OCI-LY7 (cell line): ENCODE measurements at regions not wholly inside any gene's neighbourhood (a gene's known extent, or its start where the extent isn't known, plus 50 kb on each side); places are given as distances from the start of the nearest gene placed in this dataset.

Source experiments
- BruUV-seq: library from RNA; stranded (reverse); fragments of 400-500 nt; replicated peaks from 2 replicates; lab custom pipeline; 2021; lab: Mats Ljungman, UMichigan
- CTCF ChIA-PET: fragments of 300-600 bp; sonication (Branson Sonifier 250); formaldehyde crosslinking; loops from one replicate; lab custom pipeline; 2022; ENCODE audit warnings: antibody characterized with exemption; ENCODE audit not compliant: unreplicated experiment; lab: Charles Lee
- POLR2A ChIA-PET: fragments of 300-600 bp; sonication (Branson Sonifier 250); formaldehyde crosslinking; loops from one replicate; lab custom pipeline; 2022; ENCODE audit warnings: antibody characterized with exemption; lab: Charles Lee
- DNase-seq: peaks from one replicate; pipeline ENCODE4 v3.0.0-alpha.2; 2015; ENCODE audit warnings: low spot score
- H2AFZ ChIP-seq: fragments of 200-600 bp; sonication (generic), shearing (Covaris generic); 2 replicates; pipeline ENCODE4 v1.6.1; 2014; ENCODE audit warnings: mild to moderate bottlenecking, antibody characterized with exemption, low read length, moderate library complexity
- H3K27ac ChIP-seq: fragments of 200-600 bp; sonication (generic); 2 replicates; pipeline ENCODE4 v1.5.1; 2014; ENCODE audit warnings: mixed run types, low read depth, mild to moderate bottlenecking, moderate library complexity, low read length, inconsistent platforms; ENCODE audit not compliant: poor library complexity, severe bottlenecking
- H3K36me3 ChIP-seq: fragments of 200-600 bp; sonication (generic); 2 replicates; pipeline ENCODE4 v1.6.1; 2014; ENCODE audit warnings: mild to moderate bottlenecking, antibody characterized with exemption, low read length, moderate library complexity, mixed read lengths; ENCODE audit not compliant: insufficient read depth
- H3K4me1 ChIP-seq: fragments of 200-600 bp; sonication (generic); 2 replicates; pipeline ENCODE4 v1.5.1; 2014; ENCODE audit warnings: mild to moderate bottlenecking, low read length; ENCODE audit not compliant: insufficient read depth, poor library complexity, severe bottlenecking
- H3K4me2 ChIP-seq: fragments of 200-600 bp; sonication (generic); 2 replicates; pipeline ENCODE4 v1.6.1; 2014; ENCODE audit warnings: mild to moderate bottlenecking, low read length
- H3K4me3 ChIP-seq: fragments of 200-600 bp; sonication (generic); 2 replicates; pipeline ENCODE4 v1.5.1; 2014; ENCODE audit warnings: mild to moderate bottlenecking, low read depth, low read length; ENCODE audit not compliant: poor library complexity, severe bottlenecking
- H3K79me2 ChIP-seq: fragments of 200-600 bp; sonication (generic); 2 replicates; pipeline ENCODE4 v1.6.1; 2016; ENCODE audit warnings: low read depth, mild to moderate bottlenecking, low read length, moderate library complexity, mixed read lengths; ENCODE audit not compliant: insufficient read depth
- H3K9me2 ChIP-seq: fragments of 200-600 bp; sonication (generic); 2 replicates; pipeline ENCODE4 v1.6.1; 2016; ENCODE audit warnings: mild to moderate bottlenecking, low read length, mixed read lengths; ENCODE audit not compliant: insufficient read depth
- H3K9me3 ChIP-seq: fragments of 200-600 bp; sonication (generic); 2 replicates; pipeline ENCODE4 v1.6.1; 2014; ENCODE audit warnings: mild to moderate bottlenecking, mixed run types, low read length, mixed read lengths
- H4K20me1 ChIP-seq: fragments of 200-600 bp; sonication (generic); 2 replicates; pipeline ENCODE4 v1.6.1; 2014; ENCODE audit warnings: mild to moderate bottlenecking, antibody characterized with exemption, low read length, moderate library complexity, mixed read lengths; ENCODE audit not compliant: insufficient read depth
- EZH2phosphoT487 ChIP-seq: fragments of 200-600 bp; sonication (generic); IDR thresholded peaks from 2 replicates; pipeline ENCODE4 v1.6.1; 2018; ENCODE audit warnings: low read depth, borderline replicate concordance, mild to moderate bottlenecking, mixed run types, antibody characterized with exemption, low read length, moderate library complexity, mixed read lengths
- intact Hi-C: fragments of 100-400 bp; cut with micrococcal nuclease; formaldehyde crosslinking; loops from one replicate; pipeline ENCODE4 v1.10.0; 2022; ENCODE audit not compliant: unreplicated experiment
- TF ChIP-seq, protein P1 (sequence below): fragments of 200-600 bp; sonication (generic); conservative IDR thresholded peaks from 2 replicates; pipeline ENCODE4 v1.5.1; 2014; ENCODE audit warnings: mild to moderate bottlenecking, antibody characterized with exemption, low read length, moderate library complexity, mixed read lengths

DNA sequence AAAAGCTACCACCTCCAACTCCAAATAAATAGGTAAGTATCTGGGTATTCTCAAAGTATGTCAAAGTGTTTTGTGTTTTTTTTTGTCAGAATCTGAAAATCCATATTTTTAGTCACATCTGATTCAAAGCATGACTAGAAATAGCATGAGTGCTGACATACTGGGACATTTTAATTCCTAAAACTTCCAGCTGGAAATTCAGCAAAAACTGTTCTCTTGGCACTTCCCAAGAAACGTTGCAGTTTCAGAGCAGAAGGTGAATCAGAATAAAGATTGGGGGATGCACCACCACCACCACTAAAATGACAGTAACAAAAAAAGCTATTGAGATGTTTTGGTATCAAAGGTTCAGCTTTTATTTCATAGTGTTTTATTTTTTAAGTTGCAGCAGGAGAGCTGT lies 724.6 kb upstream of the CELF2 start:
- Histone ChIP-seq H3K4me1 (no peaks in the 10 kb centered on the region), H3K36me3 (no peaks in the 10 kb centered on the region), H3K9me3 (no peaks in the 10 kb centered on the region), H3K27ac (no peak overlapping the region), H2AFZ (no peak overlapping the region), H3K4me2 (no peak overlapping the region), H3K4me3 (no peak overlapping the region), H3K79me2 (no peaks in the 10 kb centered on the region), H4K20me1 (no peaks in the 10 kb centered on the region), H3K9me2 (no peaks in the 10 kb centered on the region)
- ChIA-PET POLR2A (interaction anchor here (1.1 kb wide), 1 partner anchor 11 kb away, joined by 3 read pairs; no protein-coding TSS in a partner anchor), CTCF (no interaction called here)
- intact Hi-C loops: no loop called here
- no TSS peak for BruUV-seq
- TF ChIP-seq, protein P1, sequence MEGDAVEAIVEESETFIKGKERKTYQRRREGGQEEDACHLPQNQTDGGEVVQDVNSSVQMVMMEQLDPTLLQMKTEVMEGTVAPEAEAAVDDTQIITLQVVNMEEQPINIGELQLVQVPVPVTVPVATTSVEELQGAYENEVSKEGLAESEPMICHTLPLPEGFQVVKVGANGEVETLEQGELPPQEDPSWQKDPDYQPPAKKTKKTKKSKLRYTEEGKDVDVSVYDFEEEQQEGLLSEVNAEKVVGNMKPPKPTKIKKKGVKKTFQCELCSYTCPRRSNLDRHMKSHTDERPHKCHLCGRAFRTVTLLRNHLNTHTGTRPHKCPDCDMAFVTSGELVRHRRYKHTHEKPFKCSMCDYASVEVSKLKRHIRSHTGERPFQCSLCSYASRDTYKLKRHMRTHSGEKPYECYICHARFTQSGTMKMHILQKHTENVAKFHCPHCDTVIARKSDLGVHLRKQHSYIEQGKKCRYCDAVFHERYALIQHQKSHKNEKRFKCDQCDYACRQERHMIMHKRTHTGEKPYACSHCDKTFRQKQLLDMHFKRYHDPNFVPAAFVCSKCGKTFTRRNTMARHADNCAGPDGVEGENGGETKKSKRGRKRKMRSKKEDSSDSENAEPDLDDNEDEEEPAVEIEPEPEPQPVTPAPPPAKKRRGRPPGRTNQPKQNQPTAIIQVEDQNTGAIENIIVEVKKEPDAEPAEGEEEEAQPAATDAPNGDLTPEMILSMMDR: no peak
- no peak for TF ChIP-seq EZH2phosphoT487
- no peak for DNase-seq

DNA sequence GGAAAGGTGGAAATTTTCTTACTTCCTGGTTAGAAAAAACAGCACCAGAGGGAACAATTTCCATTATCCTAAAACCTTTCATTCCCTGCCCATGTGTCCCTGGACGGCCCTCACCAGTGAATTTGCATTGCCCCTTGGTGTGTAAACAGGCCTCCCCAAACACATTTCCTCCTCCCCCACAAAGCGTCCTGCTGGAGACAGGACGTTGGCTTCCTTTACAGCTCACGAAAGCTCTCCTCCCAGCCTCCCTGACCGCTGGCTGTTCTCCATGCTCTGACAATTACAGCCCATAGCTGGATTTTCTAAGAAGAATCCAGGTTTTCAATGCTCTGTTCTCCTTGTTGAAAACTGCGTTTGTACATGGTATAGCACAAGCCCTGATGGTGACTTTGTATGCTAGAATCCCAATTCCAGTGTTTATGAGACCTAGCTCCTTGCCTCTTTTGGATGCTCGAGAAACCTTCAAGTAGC lies 724.2 kb upstream of the CELF2 start:
- no peak overlapping the region for H3K27ac ChIP-seq
- no peak for TF ChIP-seq EZH2phosphoT487
- TF ChIP-seq, protein P1: no peak
- no peak for DNase-seq
- no peaks in the 10 kb centered on the region for H3K4me1 ChIP-seq
- intact Hi-C loops: no loop called here
- H3K4me2 ChIP-seq: no peak overlapping the region
- H3K9me3 ChIP-seq: no peaks in the 10 kb centered on the region
- CTCF ChIA-PET: no interaction called here
- H4K20me1 ChIP-seq: no peaks in the 10 kb centered on the region
- no peak overlapping the region for H2AFZ ChIP-seq
- POLR2A ChIA-PET: no interaction called here
- no peak overlapping the region for H3K4me3 ChIP-seq
- H3K36me3 ChIP-seq: no peaks in the 10 kb centered on the region
- H3K79me2 ChIP-seq: no peaks in the 10 kb centered on the region
- BruUV-seq: no TSS peak
- H3K9me2 ChIP-seq: no peaks in the 10 kb centered on the region

DNA sequence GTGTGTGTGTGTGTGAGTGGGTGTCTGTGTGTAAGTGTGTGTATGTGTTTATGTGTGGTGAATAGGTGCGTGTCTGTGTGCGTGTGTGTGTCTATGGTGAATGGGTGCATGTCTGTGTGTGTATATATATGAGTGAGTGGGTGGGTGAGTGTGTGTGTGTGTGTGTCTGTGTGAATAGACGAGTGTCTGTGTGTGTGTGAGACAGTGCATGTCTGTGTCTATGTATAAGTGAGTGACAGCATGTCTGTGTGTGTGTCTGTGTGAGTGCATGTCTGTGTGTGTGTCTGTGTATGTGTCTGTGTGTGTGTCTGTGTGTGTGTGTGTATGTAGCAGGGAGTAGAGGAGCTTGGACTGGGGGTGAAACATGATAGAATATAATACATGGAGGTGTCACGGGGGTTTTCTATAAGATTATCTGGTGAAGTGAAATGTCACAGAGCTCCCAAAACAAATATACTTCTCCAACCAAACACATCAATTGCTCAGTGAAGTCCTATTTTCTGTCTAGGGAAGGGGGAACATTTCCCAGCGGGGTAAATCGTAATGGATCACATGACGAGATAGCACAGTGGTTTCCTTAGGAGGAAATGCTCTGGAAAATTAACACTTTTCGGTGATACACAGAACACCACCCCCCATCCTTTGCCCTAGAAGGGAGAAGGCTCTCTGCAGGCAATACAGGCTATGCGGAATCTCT lies 723.3 kb upstream of the CELF2 start:
- Histone ChIP-seq H3K27ac (no peak overlapping the region), H3K9me3 (no peaks in the 10 kb centered on the region), H3K9me2 (no peaks in the 10 kb centered on the region), H3K4me2 (no peak overlapping the region), H2AFZ (no peak overlapping the region), H3K4me1 (no peaks in the 10 kb centered on the region), H3K36me3 (no peaks in the 10 kb centered on the region), H3K79me2 (no peaks in the 10 kb centered on the region), H4K20me1 (no peaks in the 10 kb centered on the region), H3K4me3 (no peak overlapping the region)
- TF ChIP-seq EZH2phosphoT487: no peak
- TF ChIP-seq, protein P1: no peak
- DNase-seq: no peak
- no TSS peak for BruUV-seq
- CTCF ChIA-PET: interaction anchor here (0.6 kb wide), 1 partner anchor 206 kb away, joined by 6 read pairs; no protein-coding TSS in a partner anchor
- POLR2A ChIA-PET: interaction anchor here (0.6 to 0.7 kb wide), 2 partner anchors 25 to 57 kb away, joined by 3 read pairs; no protein-coding TSS in a partner anchor
- intact Hi-C loops: no loop called here
